ENCODE measurements at regions not wholly inside any gene's neighbourhood (a gene's known extent, or its start where the extent isn't known, plus 50 kb on each side); places are given as distances from the start of the nearest gene placed in this dataset.

DNA sequence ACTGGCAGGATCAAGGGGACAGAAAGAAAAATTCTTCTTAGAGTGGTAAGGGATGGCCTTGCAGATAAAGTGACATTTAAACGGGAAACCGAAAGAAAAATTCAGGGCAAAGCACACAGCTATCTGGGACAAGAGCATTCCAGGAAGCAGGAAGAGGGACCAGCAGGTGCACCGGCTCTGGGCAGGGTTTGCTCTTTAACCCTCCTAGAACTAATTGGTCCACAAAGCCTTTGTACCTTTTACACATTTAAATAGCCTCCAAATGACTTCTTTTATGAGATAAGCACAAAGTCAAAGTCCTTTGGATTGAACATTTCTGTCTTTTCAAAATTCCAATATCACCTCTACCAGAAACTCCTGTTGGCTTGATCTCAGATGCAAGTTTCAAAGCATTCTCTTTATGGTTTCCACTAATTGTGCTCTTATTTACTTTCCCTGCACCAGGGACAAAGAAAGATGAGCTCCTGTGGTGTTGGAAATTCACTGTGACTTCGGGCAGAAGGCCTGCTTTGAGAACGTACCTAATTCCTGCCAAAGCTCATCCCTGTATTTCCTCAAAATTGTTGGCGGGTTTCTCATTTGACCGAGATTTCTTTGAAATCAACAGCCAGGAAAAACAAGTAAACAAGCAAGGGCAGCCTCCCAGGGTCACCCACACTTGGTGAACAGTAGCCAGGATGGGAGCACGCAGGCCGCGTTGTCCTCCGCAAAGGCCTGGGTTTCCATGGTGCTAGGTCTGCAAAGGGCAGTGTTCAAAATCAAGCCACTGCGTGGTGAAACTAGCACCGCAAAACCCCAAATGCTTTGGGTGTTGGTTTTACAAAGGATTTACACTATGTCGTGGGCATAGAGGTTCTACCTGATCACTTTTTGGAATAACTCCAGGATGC lies 98.6 kb downstream of the IRS2 start:
- TF ChIP-seq, protein P1, sequence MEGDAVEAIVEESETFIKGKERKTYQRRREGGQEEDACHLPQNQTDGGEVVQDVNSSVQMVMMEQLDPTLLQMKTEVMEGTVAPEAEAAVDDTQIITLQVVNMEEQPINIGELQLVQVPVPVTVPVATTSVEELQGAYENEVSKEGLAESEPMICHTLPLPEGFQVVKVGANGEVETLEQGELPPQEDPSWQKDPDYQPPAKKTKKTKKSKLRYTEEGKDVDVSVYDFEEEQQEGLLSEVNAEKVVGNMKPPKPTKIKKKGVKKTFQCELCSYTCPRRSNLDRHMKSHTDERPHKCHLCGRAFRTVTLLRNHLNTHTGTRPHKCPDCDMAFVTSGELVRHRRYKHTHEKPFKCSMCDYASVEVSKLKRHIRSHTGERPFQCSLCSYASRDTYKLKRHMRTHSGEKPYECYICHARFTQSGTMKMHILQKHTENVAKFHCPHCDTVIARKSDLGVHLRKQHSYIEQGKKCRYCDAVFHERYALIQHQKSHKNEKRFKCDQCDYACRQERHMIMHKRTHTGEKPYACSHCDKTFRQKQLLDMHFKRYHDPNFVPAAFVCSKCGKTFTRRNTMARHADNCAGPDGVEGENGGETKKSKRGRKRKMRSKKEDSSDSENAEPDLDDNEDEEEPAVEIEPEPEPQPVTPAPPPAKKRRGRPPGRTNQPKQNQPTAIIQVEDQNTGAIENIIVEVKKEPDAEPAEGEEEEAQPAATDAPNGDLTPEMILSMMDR (IDR thresholded peaks at IDR 0.05), result no peak
- TF ChIP-seq POLR2A (IDR thresholded peaks at IDR 0.05) (no peak), EP300 (IDR thresholded peaks at IDR 0.05) (no peak)
